ENCODE measurements at regions not wholly inside any gene's neighbourhood (a gene's known extent, or its start where the extent isn't known, plus 50 kb on each side); places are given as distances from the start of the nearest gene placed in this dataset.

GRCh38 chrX:15013461-15013860 is 140.2 kb downstream of the MOSPD2 start:
- TF ChIP-seq CTCF (IDR thresholded peaks at IDR 0.05) (no peak), POLR2A (IDR thresholded peaks at IDR 0.05) (no peak), EP300 (IDR thresholded peaks at IDR 0.05) (no peak)
